Left ventricle myocardium inferior (tissue), 1 donor: ENCODE measurements at regions not wholly inside any gene's neighbourhood (a gene's known extent, or its start where the extent isn't known, plus 50 kb on each side); places are given as distances from the start of the nearest gene placed in this dataset.

ENCODE experiments used
- DNase-seq: peaks from one replicate; pipeline ENCODE4 v3.0.0-alpha.2; 2020
- H3K27ac ChIP-seq: fragments of 200-600 bp; replicated peaks from 2 replicates; pipeline ENCODE4 v1.8.0; 2021
- H3K27me3 ChIP-seq: fragments of 200-600 bp; 2 replicates; pipeline ENCODE4 v1.8.0; 2021; ENCODE audit warnings: low read depth
- H3K36me3 ChIP-seq: fragments of 200-600 bp; 2 replicates; pipeline ENCODE4 v1.8.0; 2021
- H3K4me1 ChIP-seq: fragments of 200-600 bp; 2 replicates; pipeline ENCODE4 v1.8.0; 2021
- H3K4me3 ChIP-seq: fragments of 200-600 bp; 2 replicates; pipeline ENCODE4 v1.8.0; 2021; ENCODE audit warnings: mild to moderate bottlenecking, moderate library complexity
- H3K9me3 ChIP-seq: fragments of 200-600 bp; replicated peaks from 2 replicates; pipeline ENCODE4 v1.8.0; 2021
- CTCF ChIP-seq: fragments of 200-600 bp; IDR thresholded peaks from 2 replicates; pipeline ENCODE4 v1.8.0; 2021; ENCODE audit warnings: antibody characterized with exemption, mild to moderate bottlenecking, borderline replicate concordance
- intact Hi-C: fragments of 100-400 bp; cut with micrococcal nuclease; formaldehyde crosslinking; loops from one replicate; pipeline ENCODE4 v1.11.0; 2022
- donor health status: DM: no; HTN: yes; CAD: no; lungs with severe emphysema.

GRCh38 chr12:34210689-34211530, 188.6 kb downstream of the ALG10 start:
- intact Hi-C loops, result no loop called here
- no peaks in the 10 kb centered on the region for H3K4me1 ChIP-seq
- TF ChIP-seq CTCF, result no peak

GRCh38 chr12:34212651-34213050, 190.4 kb downstream of the ALG10 start:
- Histone ChIP-seq H3K9me3 (no peaks in the 10 kb centered on the region), H3K36me3 (no peaks in the 10 kb centered on the region), H3K27me3 (no peaks in the 10 kb centered on the region), H3K27ac (no peak overlapping the region), H3K4me3 (no peak overlapping the region), H3K4me1 (no peaks in the 10 kb centered on the region)
- intact Hi-C loops, result no loop called here
- TF ChIP-seq CTCF, result no peak
- no peak for DNase-seq

More at GRCh38 chr12:34210689-34211530, 188.6 kb downstream of the ALG10 start:
- Histone ChIP-seq H3K4me3 (no peak overlapping the region), H3K36me3 (no peaks in the 10 kb centered on the region), H3K9me3 (no peaks in the 10 kb centered on the region), H3K27me3 (no peaks in the 10 kb centered on the region), H3K27ac (no peak overlapping the region)
- DNase-seq, result no peak

- H3K36me3 ChIP-seq, result no peaks in the 10 kb centered on the region
- peaks cover 5% of the 10 kb centered on the region for H3K27me3 ChIP-seq
- peaks cover 11% of the 10 kb centered on the region for H3K4me1 ChIP-seq
- intact Hi-C loops, result no loop called here
- H3K4me3 ChIP-seq, result no peak overlapping the region
- no peak for TF ChIP-seq CTCF
- H3K27ac ChIP-seq, result no peak overlapping the region
- H3K9me3 ChIP-seq, result no peaks in the 10 kb centered on the region
- no peak for DNase-seq
Measured at GRCh38 chr12:34214011-34214410, 191.7 kb downstream of the ALG10 start.

- Histone ChIP-seq H3K27ac (no peak overlapping the region), H3K36me3 (no peaks in the 10 kb centered on the region), H3K4me1 (peaks cover 14% of the 10 kb centered on the region), H3K9me3 (no peaks in the 10 kb centered on the region), H3K27me3 (peaks cover 12% of the 10 kb centered on the region), H3K4me3 (no peak overlapping the region)
- no peak for DNase-seq
- intact Hi-C loops, result loop anchor here (5.0 kb wide), 1 partner anchor 93 kb away; no protein-coding TSS in a partner anchor
- TF ChIP-seq CTCF, result no peak
Measured at GRCh38 chr12:34215213-34215892, 193.1 kb downstream of the ALG10 start.

- H3K4me1 ChIP-seq, result peaks cover 14% of the 10 kb centered on the region
- no peak overlapping the region for H3K27ac ChIP-seq
- TF ChIP-seq CTCF, result no peak
- H3K9me3 ChIP-seq, result no peaks in the 10 kb centered on the region
- DNase-seq, result no peak
- H3K4me3 ChIP-seq, result no peak overlapping the region
- intact Hi-C loops, result loop anchor here (5.0 kb wide), 1 partner anchor 94 kb away; no protein-coding TSS in a partner anchor
- no peaks in the 10 kb centered on the region for H3K36me3 ChIP-seq
- peaks cover 12% of the 10 kb centered on the region for H3K27me3 ChIP-seq
Measured at GRCh38 chr12:34215893-34216285, 193.6 kb downstream of the ALG10 start.
